Kasumi-1 (cell line): ENCODE measurements at regions not wholly inside any gene's neighbourhood (a gene's known extent, or its start where the extent isn't known, plus 50 kb on each side); places are given as distances from the start of the nearest gene placed in this dataset.

Experiments used
- DNase-seq, 2 experiments: peaks; one replicate each; lab custom pipeline; 2025; lab: John Stamatoyannopoulos, UW

DNA sequence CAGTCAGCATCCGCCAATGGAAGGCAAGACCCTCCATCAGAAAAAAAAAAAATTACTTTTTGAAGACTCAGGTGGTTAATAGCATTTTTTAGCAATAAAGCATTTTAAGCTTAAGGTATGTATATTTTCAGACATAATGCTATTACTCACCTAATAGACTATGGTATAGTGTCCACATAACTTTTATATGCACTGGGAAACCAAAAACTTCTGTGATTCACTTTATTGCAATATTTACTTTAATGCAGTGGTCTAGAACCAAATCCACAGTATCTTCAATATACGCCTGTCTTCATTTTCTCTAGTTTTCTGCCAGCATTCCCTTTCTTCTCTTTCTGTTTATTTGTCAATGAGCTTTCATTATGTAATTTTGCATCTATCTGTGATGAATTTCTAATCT, 418.1 kb downstream of the SLITRK6 start:
- DNase-seq = no peak

DNA sequence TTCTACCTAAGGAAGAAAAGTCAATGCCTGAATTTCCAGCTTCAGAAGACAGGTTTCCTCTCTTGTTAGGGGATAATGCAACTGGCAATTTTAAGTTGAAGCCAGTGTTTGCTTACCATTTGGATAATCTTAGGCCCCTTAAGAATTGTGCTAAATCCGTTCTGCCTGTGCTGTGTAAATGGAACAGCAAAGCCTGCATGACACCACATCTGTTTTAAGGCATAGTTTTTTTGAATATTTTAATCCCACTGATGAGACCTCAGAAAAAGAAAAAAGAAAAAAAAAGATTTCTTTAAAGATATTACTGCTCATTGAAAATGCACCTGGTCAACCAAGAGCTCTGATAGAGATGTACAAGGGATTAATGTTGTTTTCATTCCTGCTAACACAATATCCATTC, 419.2 kb downstream of the SLITRK6 start:
- no peak for DNase-seq

DNA sequence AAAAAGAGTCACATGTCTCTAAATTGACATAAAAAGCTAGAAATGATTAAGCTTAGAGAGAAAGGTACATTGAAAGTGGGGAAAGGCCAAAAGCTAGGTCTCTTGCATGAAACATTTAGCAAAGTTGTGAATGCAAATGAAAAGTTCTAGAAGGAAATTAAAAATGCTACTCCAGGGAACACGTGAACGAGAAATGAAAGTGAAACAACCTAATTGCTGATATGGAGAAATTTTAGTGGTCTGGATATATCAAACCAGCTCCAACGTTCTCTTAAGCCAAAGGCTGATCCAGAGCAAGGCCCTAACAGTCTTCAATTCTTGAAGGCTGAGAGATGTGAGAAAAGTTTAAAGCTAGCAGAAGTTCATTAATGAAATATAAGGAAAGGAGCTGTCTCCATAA, 419.8 kb downstream of the SLITRK6 start:
- no peak for DNase-seq

DNA sequence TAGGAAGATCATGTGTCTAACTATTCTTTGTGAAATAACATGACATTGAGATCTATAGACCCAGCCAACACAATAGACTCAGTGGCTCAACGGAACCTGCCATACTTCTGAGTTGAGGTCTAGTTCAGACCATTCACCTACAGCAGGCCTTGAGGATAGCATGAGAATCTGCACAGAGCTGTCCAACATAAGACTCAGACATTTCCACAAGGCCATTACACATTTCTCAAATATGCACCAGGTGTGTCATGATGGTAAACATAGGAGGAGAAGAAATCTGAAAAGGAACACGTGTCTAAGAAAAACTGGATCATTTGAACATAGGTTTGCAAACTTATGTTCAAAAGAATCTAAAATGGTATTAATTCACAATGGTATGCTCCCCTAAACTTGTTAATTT, 421.4 kb downstream of the SLITRK6 start:
- DNase-seq = no peak

DNA sequence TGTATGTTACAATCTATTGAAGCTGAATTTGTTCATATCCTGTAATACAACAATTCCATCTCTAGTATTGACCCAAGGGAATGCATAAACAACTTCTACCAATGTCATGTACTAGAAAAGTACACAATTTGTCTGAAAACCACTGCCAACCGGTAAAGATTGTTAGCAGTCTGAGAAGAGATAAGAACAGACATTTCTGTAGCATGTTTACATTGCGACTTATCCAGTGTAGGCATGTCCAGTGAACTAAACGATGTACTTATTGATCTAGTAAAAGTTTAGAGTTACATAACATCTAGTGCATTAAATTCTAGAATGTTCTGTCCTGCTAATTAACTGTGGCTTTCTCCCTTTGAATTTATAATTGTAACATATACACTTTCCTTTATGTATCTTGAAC, 425.9 kb downstream of the SLITRK6 start:
- no peak for DNase-seq

DNA sequence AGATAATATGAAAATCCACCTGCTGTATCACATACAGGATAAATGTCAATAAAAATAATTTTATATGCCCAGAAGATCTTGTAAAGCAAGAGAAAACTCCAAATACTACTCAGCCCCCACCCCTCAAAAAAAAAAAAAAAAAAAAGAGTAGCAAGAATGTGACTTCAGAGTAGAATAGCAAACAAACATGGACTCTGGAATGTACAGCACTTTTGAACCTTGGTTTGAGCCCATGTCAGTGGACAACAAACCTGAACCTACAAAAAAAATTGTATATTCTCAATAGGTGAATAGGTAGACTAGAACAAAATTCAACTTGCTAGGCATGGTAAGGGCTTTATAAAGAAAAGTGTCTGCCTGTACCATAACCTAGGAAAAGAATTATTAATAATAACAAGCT, 428.0 kb downstream of the SLITRK6 start:
- DNase-seq = no peak

DNA sequence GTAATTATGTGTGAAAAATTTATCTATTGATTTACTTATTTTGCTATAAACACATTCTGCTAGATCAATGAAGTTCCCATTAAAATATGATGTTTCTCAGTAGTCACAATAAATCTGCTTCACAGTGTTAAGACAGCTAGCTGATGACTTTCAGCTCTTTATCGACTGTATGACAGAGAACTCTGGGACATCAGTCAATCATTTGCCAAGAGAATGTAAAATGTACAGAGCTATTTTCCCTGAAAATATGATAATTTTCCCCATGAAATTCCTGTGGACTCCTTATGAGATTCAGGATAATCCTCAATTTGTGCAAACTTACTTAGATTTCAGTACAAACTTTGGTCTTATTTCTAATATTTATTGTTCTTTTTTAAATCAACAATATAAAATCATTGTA, 430.5 kb downstream of the SLITRK6 start:
- DNase-seq = no peak

DNA sequence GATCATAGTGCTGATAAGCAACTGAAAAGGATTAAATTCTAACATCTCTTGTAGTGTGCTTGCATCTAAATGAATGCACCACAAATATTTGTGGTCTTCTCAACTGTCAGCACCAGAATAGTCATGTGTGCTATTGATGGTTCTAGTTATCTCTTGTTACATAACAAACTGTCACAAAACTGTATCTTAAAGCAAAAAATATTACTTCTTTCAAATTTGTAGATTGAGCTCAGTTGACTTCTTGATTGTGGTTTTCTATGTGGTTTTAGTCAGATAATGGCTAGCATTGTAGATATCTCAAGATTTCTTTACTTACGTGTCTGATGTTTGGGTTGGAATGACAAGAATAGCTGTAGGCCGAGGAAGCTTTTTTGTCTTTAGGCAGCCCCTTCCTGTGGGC, 431.3 kb downstream of the SLITRK6 start:
- peak; percentile 5 to 14 for DNase-seq

DNA sequence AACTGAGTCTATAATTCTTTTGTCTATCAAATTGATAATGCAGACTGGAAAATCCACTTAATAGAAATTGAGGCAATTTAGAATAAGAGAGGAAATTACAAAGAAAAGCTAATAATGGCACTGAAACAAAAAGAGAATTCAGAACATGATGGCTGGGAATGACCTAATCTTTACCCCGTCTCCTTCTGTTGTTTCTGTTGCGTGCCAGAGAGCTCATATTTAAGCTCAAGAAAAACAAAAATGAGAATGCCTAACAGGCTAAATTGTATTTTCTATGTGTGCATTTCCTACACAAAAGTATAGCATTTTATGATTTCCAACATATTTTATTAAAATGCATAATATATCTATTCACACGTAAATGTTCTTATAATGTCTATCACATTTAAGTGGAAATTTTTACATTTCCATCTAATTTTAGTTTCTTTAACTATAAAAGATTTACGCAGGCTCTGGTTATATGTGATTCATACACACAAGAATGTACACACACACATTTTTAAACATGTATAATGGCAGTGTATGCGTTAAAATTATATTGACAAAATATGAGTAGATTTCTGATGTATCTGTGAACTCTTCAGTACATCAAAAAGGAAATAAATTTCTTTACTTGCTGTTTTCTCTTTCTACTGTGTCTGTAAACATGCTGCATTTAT, 432.3 kb downstream of the SLITRK6 start:
- DNase-seq = no peak

DNA sequence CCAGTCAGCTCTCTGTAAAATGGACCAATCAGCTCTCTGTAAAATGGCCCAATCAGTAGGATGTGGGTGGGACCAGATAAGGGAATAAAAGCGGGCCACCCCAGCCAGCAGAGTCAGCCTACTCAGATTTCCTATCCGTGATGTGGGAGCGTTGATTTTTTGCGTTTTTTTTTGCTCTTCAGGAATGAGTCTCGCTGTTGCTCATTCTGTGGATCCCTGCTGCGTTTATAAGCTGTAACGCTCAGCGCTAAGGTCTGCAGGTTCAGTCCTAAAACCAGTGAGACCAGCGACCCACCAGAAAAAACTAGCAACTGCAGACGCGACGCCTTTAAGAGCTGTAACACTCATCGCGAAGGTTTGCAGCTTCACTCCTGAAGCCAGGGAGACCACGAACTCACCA, 435.7 kb downstream of the SLITRK6 start:
- no peak for DNase-seq

DNA sequence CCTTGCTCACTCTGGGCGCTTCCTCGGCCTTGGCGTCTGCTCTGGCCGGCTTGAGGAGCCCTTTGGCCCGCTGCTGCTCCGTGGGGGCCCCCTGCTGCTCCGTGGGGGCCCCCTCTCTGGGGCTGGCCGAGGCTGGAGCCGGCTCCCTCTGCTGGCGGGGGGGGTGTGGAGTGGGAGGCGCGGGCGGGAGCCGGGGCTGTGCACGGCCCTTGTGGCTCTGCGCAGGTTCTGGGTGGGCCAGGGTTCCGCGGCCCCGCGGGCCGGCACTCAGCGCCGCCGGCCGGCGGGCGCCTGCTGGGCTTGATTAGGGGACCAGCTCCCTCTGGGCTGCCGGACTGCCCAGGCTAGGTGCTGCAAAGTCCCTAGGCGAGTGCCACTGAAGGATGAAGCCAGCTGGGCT, 436.2 kb downstream of the SLITRK6 start:
- DNase-seq = no peak

DNA sequence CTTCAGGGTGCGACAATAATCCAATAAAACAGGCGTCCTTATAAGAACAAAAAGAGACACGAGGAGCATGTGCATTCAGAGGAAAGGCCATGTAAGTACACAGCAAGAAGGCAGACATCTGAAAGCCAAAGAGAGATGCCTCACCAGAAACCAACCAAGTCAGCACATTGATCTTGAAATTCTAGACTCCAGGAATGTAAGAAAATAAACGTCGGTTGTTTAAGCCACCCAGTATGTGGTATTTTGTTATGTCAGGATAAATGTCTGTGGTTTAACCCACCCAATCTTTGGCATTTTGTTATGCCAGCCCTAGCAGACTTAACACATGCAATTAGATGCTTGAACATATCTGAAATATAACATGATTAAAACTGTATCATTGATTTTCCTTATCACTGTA, 452.0 kb downstream of the SLITRK6 start:
- DNase-seq = no peak

DNA sequence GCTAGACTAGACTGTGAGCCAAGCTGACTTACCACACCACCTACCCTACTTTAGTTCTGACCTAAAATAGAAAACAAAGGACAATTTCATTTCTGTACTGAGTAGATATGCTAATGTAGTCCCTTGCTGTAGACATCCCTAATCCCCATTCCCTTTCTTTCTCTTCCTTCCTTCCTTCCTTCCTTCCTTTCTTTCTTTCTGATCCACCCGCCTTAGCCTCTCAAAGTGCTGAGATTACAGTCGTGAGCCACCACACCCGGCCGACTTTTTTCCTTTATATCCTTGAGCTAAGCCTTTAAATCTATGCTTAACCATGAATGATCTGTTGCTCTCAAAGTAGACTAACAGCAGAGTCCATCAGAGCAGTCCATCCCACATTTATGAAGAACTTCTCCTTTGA, 465.0 kb downstream of the SLITRK6 start:
- no peak for DNase-seq

DNA sequence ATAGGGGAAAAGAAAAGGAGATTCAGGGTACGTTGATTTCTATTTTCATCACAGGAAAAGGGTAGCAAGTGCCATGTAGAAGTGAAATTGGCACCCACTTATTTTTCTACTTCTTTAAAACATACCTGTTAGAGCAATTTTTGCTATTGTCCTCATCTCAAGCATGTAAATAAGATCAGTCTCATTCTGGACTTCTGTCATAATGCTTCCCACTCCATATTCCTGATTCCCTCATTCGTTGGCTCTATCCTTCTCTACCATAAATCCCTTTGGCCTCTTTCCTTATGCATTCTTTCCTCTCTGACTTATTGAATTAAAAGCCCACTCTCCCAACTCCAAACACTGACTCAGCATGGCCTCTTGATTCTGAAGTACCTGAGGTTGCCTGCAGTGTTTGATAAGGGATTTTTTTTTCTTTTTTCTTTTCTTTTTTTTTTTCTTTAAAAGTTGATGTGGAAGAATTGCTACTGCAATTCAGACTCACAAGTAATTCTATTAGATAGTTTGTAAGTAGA, 465.7 kb downstream of the SLITRK6 start:
- DNase-seq = no peak

DNA sequence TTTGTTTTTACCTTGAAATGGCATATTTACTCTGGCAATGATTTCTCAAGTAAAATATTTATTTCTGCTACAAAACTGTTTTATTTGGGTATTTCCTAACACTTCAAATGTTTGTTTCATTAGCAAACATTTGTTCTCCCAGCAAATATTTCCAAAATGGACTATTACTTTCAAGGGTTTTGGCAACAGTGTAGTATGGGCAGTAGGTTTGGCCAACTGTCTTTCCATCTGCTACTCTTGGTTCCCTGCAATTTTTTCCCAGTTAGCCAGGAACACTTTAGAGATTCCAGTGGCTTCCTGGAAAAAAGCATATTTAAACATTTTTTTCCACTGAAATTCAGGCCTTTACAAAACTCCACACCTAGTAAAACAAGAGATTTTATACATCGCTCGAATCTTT, 466.6 kb downstream of the SLITRK6 start:
- no peak for DNase-seq

DNA sequence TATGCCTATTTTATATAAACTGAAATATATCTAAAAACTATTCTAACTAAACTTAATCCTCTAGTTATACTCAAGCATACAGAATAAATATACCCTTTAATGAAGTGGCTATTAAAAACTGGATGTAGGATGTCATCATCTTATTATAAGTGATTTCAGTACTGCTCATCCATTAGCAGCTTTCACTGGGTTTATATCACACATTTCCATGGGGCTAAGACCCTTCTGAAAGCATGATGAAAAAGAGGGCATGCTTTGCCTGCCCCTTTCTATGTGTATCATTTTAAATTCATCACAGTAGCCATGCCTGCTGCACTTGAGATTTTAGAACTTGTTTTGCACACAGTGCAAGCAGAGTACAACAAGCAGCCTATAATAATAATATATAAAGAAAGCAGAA, 477.5 kb downstream of the SLITRK6 start:
- DNase-seq = no peak

DNA sequence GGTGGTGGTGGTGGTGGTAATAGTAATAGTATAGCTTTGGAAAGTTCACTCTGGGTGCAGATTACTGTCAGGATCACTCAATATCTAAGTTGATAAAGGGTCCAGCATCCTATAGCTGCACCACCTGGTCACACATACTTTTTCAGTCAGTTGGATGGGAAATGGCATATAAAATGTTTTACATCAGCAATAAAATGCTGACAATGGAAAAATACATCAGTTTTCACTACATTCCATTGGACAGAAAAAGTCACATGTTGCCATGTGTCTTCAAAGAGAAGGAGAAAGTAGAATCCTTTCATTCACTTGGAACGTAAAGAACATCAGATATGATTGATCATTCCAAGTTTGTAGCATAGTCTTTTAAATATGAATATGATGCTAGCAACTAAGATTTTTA, 481.4 kb downstream of the SLITRK6 start:
- no peak for DNase-seq

DNA sequence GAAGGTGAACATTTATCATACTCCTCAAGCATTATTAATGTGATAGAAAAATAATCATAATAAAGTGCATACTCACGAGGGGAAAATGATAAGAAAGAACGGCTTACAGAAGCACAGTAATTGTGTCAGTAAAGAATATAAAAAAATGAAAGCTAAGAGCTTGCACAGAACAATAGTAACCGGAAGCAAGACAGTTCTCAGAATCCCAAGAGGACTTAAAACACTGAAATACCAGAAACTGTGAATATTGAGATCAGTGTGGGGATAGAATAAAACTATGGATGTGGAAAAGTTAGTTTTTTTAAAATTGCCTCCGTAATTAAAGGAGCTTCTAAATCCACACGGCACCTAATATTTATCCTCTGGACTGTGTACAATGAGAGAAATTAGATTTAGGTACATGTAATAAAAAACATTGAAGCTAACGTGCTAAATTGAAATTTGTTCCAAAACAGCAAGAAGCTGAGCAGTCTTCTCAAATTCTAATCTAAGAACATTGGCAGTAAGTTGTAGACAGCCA, 482.7 kb downstream of the SLITRK6 start:
- DNase-seq = no peak

DNA sequence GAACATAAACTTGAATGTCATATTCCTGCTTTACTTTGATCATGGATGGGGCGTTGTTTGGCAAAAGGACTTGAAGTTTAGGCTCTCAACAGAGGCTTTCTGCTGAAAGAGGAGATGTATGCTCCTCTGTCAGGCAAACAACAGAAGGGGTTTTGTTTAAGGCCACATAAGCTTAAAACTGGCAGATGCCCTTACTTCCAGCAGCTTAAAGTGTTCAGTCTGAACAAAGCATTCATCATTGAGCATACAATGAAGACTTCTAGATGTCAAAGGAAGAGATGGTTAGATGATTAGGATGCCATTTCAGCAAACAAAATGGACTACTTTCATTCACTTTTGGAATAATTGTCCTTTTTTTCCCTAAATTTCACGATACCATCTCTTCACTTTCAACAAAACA, 484.5 kb downstream of the SLITRK6 start:
- no peak for DNase-seq

DNA sequence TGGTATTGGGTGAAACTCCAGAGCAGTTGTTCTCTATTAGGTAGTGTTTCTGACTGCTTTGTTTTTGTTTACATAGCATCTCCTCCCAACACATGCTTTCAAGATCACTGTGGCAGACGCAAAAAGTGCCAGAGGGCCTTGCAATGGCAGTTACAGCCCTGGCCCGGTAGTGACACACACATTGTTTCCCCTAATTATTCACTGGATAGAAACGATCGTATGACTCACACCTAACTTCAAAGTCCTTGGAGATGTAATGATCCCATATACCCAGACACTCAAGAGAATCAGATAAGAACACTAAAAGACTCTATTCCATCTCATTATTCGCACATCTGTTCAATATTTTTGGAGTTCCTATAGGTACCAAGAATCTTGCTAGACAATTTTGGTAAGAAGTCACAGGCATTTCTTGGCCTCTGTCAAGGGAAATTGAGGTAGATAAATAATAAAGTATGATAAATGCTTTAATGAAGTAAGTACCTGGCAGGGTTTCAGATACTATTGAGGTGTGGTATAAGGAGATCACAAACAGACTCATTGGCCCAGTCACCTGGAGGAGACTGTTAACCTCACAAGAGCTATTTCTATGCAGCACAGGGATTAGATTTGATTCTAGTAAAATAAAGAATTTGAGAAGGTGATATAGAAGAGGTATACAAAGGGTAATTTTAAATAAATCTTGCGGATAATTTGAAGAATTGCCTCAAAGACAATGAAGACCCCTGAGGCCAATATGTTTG, 485.3 kb downstream of the SLITRK6 start:
- DNase-seq = no peak

DNA sequence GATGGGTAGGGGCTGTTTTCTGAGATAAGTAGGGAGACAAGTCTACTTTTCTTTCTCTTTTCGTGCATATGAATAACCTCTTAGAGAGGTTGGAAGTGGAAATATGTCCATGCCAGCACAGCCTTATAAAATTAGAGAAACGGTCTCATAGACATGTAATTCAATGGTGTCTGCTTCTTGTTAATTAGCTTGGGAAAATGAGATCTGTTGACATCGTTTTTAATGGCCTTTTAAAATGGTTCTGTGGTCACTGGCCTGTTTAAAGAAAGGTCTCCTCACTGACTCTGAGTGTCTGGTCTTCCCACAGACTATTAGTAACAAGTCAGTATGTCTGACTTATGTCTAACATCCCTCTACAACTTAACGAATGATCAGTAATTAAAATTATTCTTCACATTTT, 487.1 kb downstream of the SLITRK6 start:
- DNase-seq = no peak

DNA sequence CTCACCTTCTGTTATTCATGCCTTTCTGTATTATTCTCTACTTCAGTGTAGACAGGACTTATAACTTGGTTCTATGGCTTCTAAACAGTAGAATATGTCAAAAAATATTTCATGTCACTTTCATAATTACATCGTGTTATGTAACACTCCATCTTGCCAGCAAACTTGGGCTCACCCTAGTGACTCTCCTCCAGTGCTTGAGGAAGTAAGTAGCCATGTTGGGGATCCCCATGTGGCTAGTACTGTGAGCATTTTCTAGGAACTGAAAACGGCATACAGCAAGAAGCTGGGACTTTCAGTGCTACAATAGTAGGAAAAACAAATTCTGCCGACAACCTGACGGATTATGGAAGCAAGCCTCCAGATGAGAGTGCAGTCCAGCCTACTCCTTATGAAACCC, 495.6 kb downstream of the SLITRK6 start:
- DNase-seq = no peak

DNA sequence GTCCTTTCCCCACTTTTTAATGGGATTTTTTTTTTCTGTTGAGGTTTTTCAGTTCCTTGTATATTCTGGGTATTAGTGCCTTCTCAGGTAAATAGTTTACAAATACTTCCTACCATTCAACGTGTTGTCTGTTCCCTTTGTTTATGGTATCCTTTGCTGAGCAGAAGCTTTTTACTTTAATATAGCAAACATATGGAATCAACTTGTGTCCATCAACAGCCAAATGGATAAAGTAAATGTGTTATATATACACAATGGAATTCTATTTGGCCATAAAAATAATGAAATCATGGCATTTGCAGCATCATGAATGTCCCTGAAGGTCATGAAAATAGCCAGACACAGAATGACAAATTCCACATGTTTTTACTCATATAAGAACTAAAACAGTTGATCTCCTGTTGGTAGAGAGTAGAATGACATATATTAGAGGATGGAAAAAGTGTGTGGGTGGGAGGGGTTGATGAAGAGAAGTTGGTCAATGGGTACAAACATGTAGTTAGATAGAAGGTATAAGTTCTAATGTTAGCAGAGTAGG, 500.8 kb downstream of the SLITRK6 start:
- DNase-seq = no peak
